ENCODE measurements at regions not wholly inside any gene's neighbourhood (a gene's known extent, or its start where the extent isn't known, plus 50 kb on each side); places are given as distances from the start of the nearest gene placed in this dataset.

GRCh38 chr2:129174143-129174542, 805.3 kb upstream of the RAB6C start (continued):
- TF ChIP-seq RXRA (IDR thresholded peaks at IDR 0.05) (no peak), NR2F2 (IDR thresholded peaks at IDR 0.05) (no peak)

DNA sequence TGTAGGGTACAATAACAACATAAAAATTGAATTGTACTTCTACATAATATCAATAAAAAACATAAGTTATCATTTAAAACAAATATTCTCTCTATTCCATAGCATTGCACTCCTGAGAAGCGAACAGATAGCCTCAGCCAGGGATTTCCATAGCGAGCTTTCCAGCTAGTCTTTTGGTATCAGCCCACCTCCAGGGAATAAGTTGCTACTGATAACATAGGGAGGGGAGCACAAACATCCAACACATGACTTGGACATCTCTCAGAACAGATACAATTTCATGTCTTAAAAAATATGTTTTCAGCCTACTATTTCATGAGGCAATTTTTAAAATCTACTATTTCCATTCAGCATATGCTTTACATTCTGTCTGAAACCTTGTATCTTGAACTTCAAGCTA, 804.4 kb upstream of the RAB6C start:
- Histone ChIP-seq H3K27me3 (ENCODE audit: control insufficient read depth in 4 of 4, insufficient read depth in 4 of 4, low read length in 3 of 4) (peaks cover 0 to 2% (median 0%) of the 10 kb centered on the region in 4 donors), H3K9ac (ENCODE audit: low read depth in 1 of 2, low read length in 2 of 2) (no peak overlapping the region), H3K27ac (ENCODE audit: low read depth in 1 of 2, low read length in 2 of 2) (no peak overlapping the region), H3K4me1 (ENCODE audit: control insufficient read depth in 4 of 4, insufficient read depth in 4 of 4, low read length in 3 of 4) (no peaks in the 10 kb centered on the region), H3K4me3 (ENCODE audit: low read depth in 1 of 3, low read length in 3 of 3) (no peak overlapping the region), H3K36me3 (ENCODE audit: control insufficient read depth in 4 of 4, insufficient read depth in 3 of 4, low read depth in 1 of 4, low read length in 3 of 4) (no peaks in the 10 kb centered on the region), H3K9me3 (ENCODE audit: control insufficient read depth in 4 of 4, low read length in 3 of 4) (no peaks in the 10 kb centered on the region)
- DNase-seq (ENCODE audit: low spot score): no peak
- 74% methylated on average over 2 of the region's 2 CpGs for WGBS
- TF ChIP-seq FOXA2 (IDR thresholded peaks at IDR 0.05) (no peak), MAX (IDR thresholded peaks at IDR 0.05) (no peak)

DNA sequence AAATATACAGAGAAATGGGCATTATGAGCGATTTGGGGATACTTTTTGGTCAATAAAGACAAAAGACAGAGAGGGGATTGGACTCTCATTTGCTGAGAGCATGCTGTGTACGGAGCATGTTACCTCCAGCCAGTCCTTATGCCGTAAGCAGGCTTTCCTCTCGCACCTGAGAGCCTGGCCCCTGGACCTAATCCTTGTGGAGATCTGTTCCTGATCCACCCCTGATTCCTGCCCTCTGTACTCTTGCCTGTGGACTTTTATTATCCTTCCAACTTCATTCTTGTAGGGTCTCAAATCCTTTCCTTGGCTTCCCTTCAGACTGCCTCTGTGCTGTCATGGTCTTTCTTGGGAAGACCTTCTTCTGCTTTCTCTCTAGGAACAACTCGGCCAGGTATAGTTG, 803.1 kb upstream of the RAB6C start:
- Histone ChIP-seq H3K9me3 (ENCODE audit: control insufficient read depth in 4 of 4, low read length in 3 of 4) (no peaks in the 10 kb centered on the region), H3K9ac (ENCODE audit: low read depth in 1 of 2, low read length in 2 of 2) (no peak overlapping the region), H3K36me3 (ENCODE audit: control insufficient read depth in 4 of 4, insufficient read depth in 3 of 4, low read depth in 1 of 4, low read length in 3 of 4) (no peaks in the 10 kb centered on the region), H3K27ac (ENCODE audit: low read depth in 1 of 2, low read length in 2 of 2) (no peak overlapping the region), H3K27me3 (ENCODE audit: control insufficient read depth in 4 of 4, insufficient read depth in 4 of 4, low read length in 3 of 4) (peaks cover 0 to 2% (median 0%) of the 10 kb centered on the region in 4 donors), H3K4me1 (ENCODE audit: control insufficient read depth in 4 of 4, insufficient read depth in 4 of 4, low read length in 3 of 4) (no peaks in the 10 kb centered on the region), H3K4me3 (ENCODE audit: low read depth in 1 of 3, low read length in 3 of 3) (no peak overlapping the region)
- WGBS: 72% methylated on average over 5 of the region's 5 CpGs
- no peak for DNase-seq (ENCODE audit: low spot score)
- no peak for TF ChIP-seq NR2F2 (IDR thresholded peaks at IDR 0.05)
- no peak for TF ChIP-seq SP1 (IDR thresholded peaks at IDR 0.05)

GRCh38 chr2:129178356-129178755, 801.1 kb upstream of the RAB6C start:
- Histone ChIP-seq H3K4me3 (ENCODE audit: low read depth in 1 of 3, low read length in 3 of 3) (no peak overlapping the region), H3K27ac (ENCODE audit: low read depth in 1 of 2, low read length in 2 of 2) (no peak overlapping the region), H3K36me3 (ENCODE audit: control insufficient read depth in 4 of 4, insufficient read depth in 3 of 4, low read depth in 1 of 4, low read length in 3 of 4) (no peaks in the 10 kb centered on the region), H3K9me3 (ENCODE audit: control insufficient read depth in 4 of 4, low read length in 3 of 4) (no peaks in the 10 kb centered on the region), H3K27me3 (ENCODE audit: control insufficient read depth in 4 of 4, insufficient read depth in 4 of 4, low read length in 3 of 4) (peaks cover 0 to 2% (median 0%) of the 10 kb centered on the region in 4 donors), H3K4me1 (ENCODE audit: control insufficient read depth in 4 of 4, insufficient read depth in 4 of 4, low read length in 3 of 4) (no peaks in the 10 kb centered on the region), H3K9ac (ENCODE audit: low read depth in 1 of 2, low read length in 2 of 2) (no peak overlapping the region)
- DNase-seq (ENCODE audit: low spot score): no peak
- no peak for TF ChIP-seq JUND (IDR thresholded peaks at IDR 0.05)
- TF ChIP-seq FOXA1 (IDR thresholded peaks at IDR 0.05): no peak
- TF ChIP-seq SP1 (IDR thresholded peaks at IDR 0.05): no peak
- TF ChIP-seq HNF4G (IDR thresholded peaks at IDR 0.05): no peak
- TF ChIP-seq, protein P1, sequence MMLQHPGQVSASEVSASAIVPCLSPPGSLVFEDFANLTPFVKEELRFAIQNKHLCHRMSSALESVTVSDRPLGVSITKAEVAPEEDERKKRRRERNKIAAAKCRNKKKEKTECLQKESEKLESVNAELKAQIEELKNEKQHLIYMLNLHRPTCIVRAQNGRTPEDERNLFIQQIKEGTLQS (IDR thresholded peaks at IDR 0.05): no peak
- TF ChIP-seq REST (IDR thresholded peaks at IDR 0.05): no peak
- TF ChIP-seq HNF4A (conservative IDR thresholded peaks at IDR 0.05): no peak
- TF ChIP-seq TAF1 (conservative IDR thresholded peaks at IDR 0.05): no peak
- WGBS: 68% methylated on average over 7 of the region's 7 CpGs

Data from liver (tissue), 7 donors.